ENCODE measurements at regions not wholly inside any gene's neighbourhood (a gene's known extent, or its start where the extent isn't known, plus 50 kb on each side); places are given as distances from the start of the nearest gene placed in this dataset.

DNA sequence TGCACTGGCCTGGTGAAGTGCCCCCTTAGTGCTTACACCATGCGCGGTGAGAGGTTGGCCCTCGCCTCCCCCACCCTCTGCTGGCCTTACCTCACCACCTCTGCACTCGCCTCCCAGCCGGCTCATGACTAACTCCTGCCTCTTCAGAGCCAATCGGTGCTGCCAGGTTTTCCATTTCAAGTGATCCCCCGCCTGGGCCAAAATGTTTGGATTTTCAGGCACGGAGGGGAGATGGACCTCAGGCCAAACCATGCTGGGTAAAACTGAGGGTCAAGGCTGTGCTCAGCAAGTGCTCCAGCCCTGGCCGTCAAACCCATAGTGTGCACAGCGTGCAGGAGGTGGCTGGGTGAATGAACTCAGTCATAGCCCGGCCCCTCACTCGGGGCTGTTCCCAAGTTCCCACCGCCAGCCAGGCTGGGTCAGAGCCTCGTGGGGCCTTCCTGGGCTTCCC, 175.4 kb downstream of the SEC14L1 start:
- ChIA-PET CTCF (no interaction called here), POLR2A (no interaction called here)
- Mint-ChIP-seq H3K9me3 (no peaks in the 10 kb centered on the region), H3K4me3 (no peak overlapping the region; the same call in 1 of the 2 replicates), H3K27ac (peak overlapping the region; percentile 90), H3K27me3 (ENCODE audit: low read depth) (no peaks in the 10 kb centered on the region), H3K36me3 (no peaks in the 10 kb centered on the region), H3K4me1 (peaks cover 45% of the 10 kb centered on the region)
- ATAC-seq (peak; percentile 83), DNase-seq (ENCODE audit: low spot score) (peak; percentile 34)
- TF ChIP-seq ZNF532 (CRISPR knock-in tag; IDR thresholded peaks at IDR 0.05; ENCODE audit: borderline replicate concordance): no peak
- 0 out of 2 replicates have a peak, but pooled peaks have one; percentile 27 for TF ChIP-seq FOXP4 (CRISPR knock-in tag; IDR thresholded peaks at IDR 0.05)

GRCh38 chr17:77316651-77317050, 175.9 kb downstream of the SEC14L1 start:
- DNase-seq (ENCODE audit: low spot score) (no peak), ATAC-seq (no peak)
- H3K27me3 Mint-ChIP-seq (ENCODE audit: low read depth): no peaks in the 10 kb centered on the region
- H3K27ac Mint-ChIP-seq: no peak overlapping the region
- H3K36me3 Mint-ChIP-seq: no peaks in the 10 kb centered on the region
- ChIA-PET CTCF (interaction anchor here (1.2 kb wide), 1 partner anchor 15 kb away, joined by 4 read pairs; no protein-coding TSS in a partner anchor), POLR2A (no interaction called here)
- no peak overlapping the region for H3K4me3 Mint-ChIP-seq
- TF ChIP-seq, protein P1, sequence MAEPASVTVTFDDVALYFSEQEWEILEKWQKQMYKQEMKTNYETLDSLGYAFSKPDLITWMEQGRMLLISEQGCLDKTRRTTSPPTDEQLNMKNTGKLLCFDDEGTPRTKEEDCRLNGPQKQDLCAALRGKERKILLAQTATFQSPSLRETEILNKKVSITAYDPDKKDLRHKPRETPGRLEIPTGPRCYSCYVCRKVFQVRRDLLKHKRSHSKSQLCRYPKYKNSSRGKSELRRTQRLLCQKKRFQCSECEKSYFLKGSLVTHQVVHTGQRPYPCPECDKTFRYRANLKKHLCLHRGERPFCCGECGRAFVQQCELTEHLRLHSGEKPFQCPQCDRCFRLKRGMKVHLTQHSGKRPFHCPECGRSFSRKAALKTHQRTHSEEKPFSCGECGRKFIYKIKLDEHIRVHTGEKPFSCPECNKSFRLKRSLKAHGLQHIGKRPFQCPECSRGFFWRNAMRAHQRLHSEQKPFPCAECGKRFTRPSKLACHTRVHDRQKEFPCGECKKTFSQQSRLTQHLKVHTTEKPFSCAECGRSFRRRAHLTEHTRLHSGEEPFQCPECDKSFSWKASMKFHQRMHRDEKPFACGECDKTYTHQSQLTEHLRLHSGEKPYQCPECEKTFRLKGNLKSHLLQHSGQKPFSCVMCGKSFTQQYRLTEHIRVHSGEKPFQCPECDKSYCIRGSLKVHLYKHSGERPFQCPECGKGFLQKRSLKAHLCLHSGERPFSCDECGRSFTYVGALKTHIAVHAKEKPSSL (CRISPR knock-in tag; conservative IDR thresholded peaks at IDR 0.05): no peak
- TF ChIP-seq ZNF416 (CRISPR knock-in tag; IDR thresholded peaks at IDR 0.05): no peak
- no peak for TF ChIP-seq ZNF121 (CRISPR knock-in tag; IDR thresholded peaks at IDR 0.05)
- no peak for TF ChIP-seq SMAD3 (CRISPR knock-in tag; IDR thresholded peaks at IDR 0.05; ENCODE audit: borderline replicate concordance)
- no peak for TF ChIP-seq MLX (CRISPR knock-in tag; IDR thresholded peaks at IDR 0.05)
- TF ChIP-seq GTF2I (CRISPR knock-in tag; conservative IDR thresholded peaks at IDR 0.05): no peak
- TF ChIP-seq, protein P2, sequence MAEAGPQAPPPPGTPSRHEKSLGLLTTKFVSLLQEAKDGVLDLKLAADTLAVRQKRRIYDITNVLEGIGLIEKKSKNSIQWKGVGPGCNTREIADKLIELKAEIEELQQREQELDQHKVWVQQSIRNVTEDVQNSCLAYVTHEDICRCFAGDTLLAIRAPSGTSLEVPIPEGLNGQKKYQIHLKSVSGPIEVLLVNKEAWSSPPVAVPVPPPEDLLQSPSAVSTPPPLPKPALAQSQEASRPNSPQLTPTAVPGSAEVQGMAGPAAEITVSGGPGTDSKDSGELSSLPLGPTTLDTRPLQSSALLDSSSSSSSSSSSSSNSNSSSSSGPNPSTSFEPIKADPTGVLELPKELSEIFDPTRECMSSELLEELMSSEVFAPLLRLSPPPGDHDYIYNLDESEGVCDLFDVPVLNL (CRISPR knock-in tag; IDR thresholded peaks at IDR 0.05; ENCODE audit: borderline replicate concordance, low read depth): no peak
- no peak for TF ChIP-seq USF2 (CRISPR knock-in tag; IDR thresholded peaks at IDR 0.05)
- H3K9me3 Mint-ChIP-seq: no peaks in the 10 kb centered on the region
- peaks cover 45% of the 10 kb centered on the region for H3K4me1 Mint-ChIP-seq

All from WTC11 (cell line).